Kidney (tissue), 13 donors: ENCODE measurements at regions not wholly inside any gene's neighbourhood (a gene's known extent, or its start where the extent isn't known, plus 50 kb on each side); places are given as distances from the start of the nearest gene placed in this dataset.
A peak's percentile ranks its signal among the peaks of the same experiment; 100 is the strongest.

ENCODE experiments used
- DNase-seq, 5 donors: peaks; one replicate each; pipeline ENCODE4 v3.0.0-alpha.2; 2013 to 2020
- FAIRE-seq: peaks from 2 replicates; lab custom pipeline; 2012; peaks lifted over from hg19 to GRCh38; lab: Jason Lieb, UNC
- H3K27ac ChIP-seq, 2 donors: one replicate each; pipeline ENCODE4 v1.7.0; 2013; ENCODE audit warnings: low read depth in 2 of 2, low read length in 2 of 2, inconsistent platforms in 1 of 2
- H3K27me3 ChIP-seq: one replicate; pipeline ENCODE4 v1.7.1; 2013; ENCODE audit warnings: low read length, inconsistent platforms; ENCODE audit not compliant: control insufficient read depth, insufficient read depth
- H3K36me3 ChIP-seq, 3 donors: one replicate each; pipeline versions ENCODE4 v1.7.0 to v1.7.1; 2013; ENCODE audit warnings: low read length in 3 of 3, control low read depth in 1 of 3, inconsistent platforms in 1 of 3; ENCODE audit not compliant: insufficient read depth in 3 of 3, control insufficient read depth in 2 of 3
- H3K4me1 ChIP-seq, 3 donors: one replicate each; pipeline versions ENCODE4 v1.7.0 to v1.7.1; 2013; ENCODE audit warnings: low read length in 3 of 3, inconsistent platforms in 1 of 3, low read depth in 1 of 3; ENCODE audit not compliant: control insufficient read depth in 2 of 3, insufficient read depth in 2 of 3
- H3K4me3 ChIP-seq, 3 donors: one replicate each; pipeline versions ENCODE4 v1.7.0 to v1.8.1; 2013; ENCODE audit warnings: low read length in 3 of 3, control low read depth in 1 of 3, inconsistent platforms in 1 of 3
- H3K9ac ChIP-seq, 3 donors: one replicate each; pipeline versions ENCODE4 v1.7.0 to v1.7.1; 2013; ENCODE audit warnings: low read length in 3 of 3, control low read depth in 1 of 3, inconsistent platforms in 1 of 3
- H3K9me3 ChIP-seq, 3 donors: one replicate each; pipeline versions ENCODE4 v1.7.0 to v1.7.1; 2013; ENCODE audit warnings: low read length in 3 of 3, control low read depth in 1 of 3, inconsistent platforms in 1 of 3; ENCODE audit not compliant: control insufficient read depth in 2 of 3, insufficient read depth in 1 of 3
- CTCF ChIP-seq: IDR thresholded peaks from 3 replicates; pipeline ENCODE4 v1.5.1; 2012; ENCODE audit warnings: mild to moderate bottlenecking, moderate library complexity, borderline replicate concordance; ENCODE audit not compliant: insufficient read depth; ENCODE audit errors: extremely low read depth
- intact Hi-C: fragments of 100-400 bp; cut with DNase I; formaldehyde crosslinking; loops from one replicate; pipeline ENCODE4 v1.11.1; 2022
- donor health status: control.
- donor health status: control.
- donor health status: control.
- donor health status: control.
- donor health status: control.
- donor health status: DM: yes; HTN: yes; CAD: no.
- donor health status: Normal renal cell carcinoma (clear cell type).

GRCh38 chr4:71267244-71267643 lies 71.6 kb upstream of the SLC4A4 start:
- H3K4me1 ChIP-seq = peaks cover 0 to 3% (median 0%) of the 10 kb centered on the region in 3 donors
- no peaks in the 10 kb centered on the region for H3K27me3 ChIP-seq
- DNase-seq = no peak
- H3K4me3 ChIP-seq = no peak overlapping the region
- no peak for FAIRE-seq
- H3K36me3 ChIP-seq = no peaks in the 10 kb centered on the region
- no peak for TF ChIP-seq CTCF
- intact Hi-C loops = no loop called here
- no peak overlapping the region for H3K9ac ChIP-seq
- no peak overlapping the region for H3K27ac ChIP-seq
- no peaks in the 10 kb centered on the region for H3K9me3 ChIP-seq

GRCh38 chr4:71268166-71268565 lies 70.7 kb upstream of the SLC4A4 start:
- no peaks in the 10 kb centered on the region for H3K27me3 ChIP-seq
- DNase-seq = peak in 2 of 5 donors; percentile 14 to 31
- no peak for TF ChIP-seq CTCF
- no peak for FAIRE-seq
- peaks cover 0 to 3% (median 0%) of the 10 kb centered on the region in 3 donors for H3K4me1 ChIP-seq
- H3K27ac ChIP-seq = no peak overlapping the region
- H3K4me3 ChIP-seq = no peak overlapping the region
- no peak overlapping the region for H3K9ac ChIP-seq
- H3K9me3 ChIP-seq = no peaks in the 10 kb centered on the region
- intact Hi-C loops = no loop called here
- no peaks in the 10 kb centered on the region for H3K36me3 ChIP-seq

GRCh38 chr4:71269233-71269632 lies 69.6 kb upstream of the SLC4A4 start:
- FAIRE-seq (no peak), DNase-seq (no peak)
- no peaks in the 10 kb centered on the region for H3K9me3 ChIP-seq
- H3K27me3 ChIP-seq = no peaks in the 10 kb centered on the region
- TF ChIP-seq CTCF = no peak
- intact Hi-C loops = no loop called here
- H3K4me1 ChIP-seq = peaks cover 0 to 3% (median 0%) of the 10 kb centered on the region in 3 donors
- H3K27ac ChIP-seq = no peak overlapping the region
- no peaks in the 10 kb centered on the region for H3K36me3 ChIP-seq
- H3K4me3 ChIP-seq = no peak overlapping the region
- H3K9ac ChIP-seq = no peak overlapping the region

- Histone ChIP-seq H3K27me3 (no peaks in the 10 kb centered on the region), H3K9me3 (no peaks in the 10 kb centered on the region), H3K4me3 (no peak overlapping the region), H3K4me1 (peaks cover 0 to 3% (median 0%) of the 10 kb centered on the region in 3 donors), H3K36me3 (no peaks in the 10 kb centered on the region), H3K9ac (no peak overlapping the region), H3K27ac (no peak overlapping the region)
- peak; percentile 56 for TF ChIP-seq CTCF
- DNase-seq (peak in 3 of 5 donors; percentile 29 to 59 (median 35)), FAIRE-seq (no peak)
- intact Hi-C loops = no loop called here
Observed at GRCh38 chr4:71270901-71271300, 67.9 kb upstream of the SLC4A4 start.
